ENCODE measurements at regions not wholly inside any gene's neighbourhood (a gene's known extent, or its start where the extent isn't known, plus 50 kb on each side); places are given as distances from the start of the nearest gene placed in this dataset.
A peak's percentile ranks its signal among the peaks of the same experiment; 100 is the strongest.

- ChIA-PET CTCF (no interaction called here), POLR2A (no interaction called here)
- no TSS peak for BruUV-seq (replicated peaks)
- Histone ChIP-seq H3K27me3 (replicated peaks; ENCODE audit: control insufficient read depth, insufficient read depth, low read length) (no peaks in the 10 kb centered on the region), H3K9me3 (no peaks in the 10 kb centered on the region), H3K4me3 (ENCODE audit: low read depth, low read length) (no peak overlapping the region), H3K36me3 (ENCODE audit: control insufficient read depth, insufficient read depth, low read length) (no peaks in the 10 kb centered on the region), H3K4me1 (peaks cover 17% of the 10 kb centered on the region; the same call in 1 of the 2 replicates)
- no peaks in the 10 kb centered on the region for H3K27me3 Mint-ChIP-seq (ENCODE audit: insufficient read depth, unreplicated experiment)
- H3K4me1 Mint-ChIP-seq (ENCODE audit: low read depth, unreplicated experiment): peaks cover 15% of the 10 kb centered on the region
- TF ChIP-seq CTCF (IDR thresholded peaks at IDR 0.05; ENCODE audit: insufficient read depth in 1 of 2, low read depth in 1 of 2, low read length in 1 of 2, severe bottlenecking in 1 of 2, unreplicated experiment in 1 of 2): no peak
- intact Hi-C loops (cut with micrococcal nuclease; ENCODE audit: unreplicated experiment): no loop called here
- no peak overlapping the region for H3K4me3 Mint-ChIP-seq (ENCODE audit: unreplicated experiment)
- H3K36me3 Mint-ChIP-seq (ENCODE audit: insufficient read depth, unreplicated experiment): no peaks in the 10 kb centered on the region
- H3K27ac Mint-ChIP-seq (ENCODE audit: unreplicated experiment): peak overlapping the region; percentile 36
- DNase-seq: peak in 1 of 2 experiments; percentile 25
- H3K9me3 Mint-ChIP-seq (ENCODE audit: unreplicated experiment): peaks cover 10% of the 10 kb centered on the region
Measured at GRCh38 chr9:106761493-106761892, 101.5 kb upstream of the ZNF462 start.

GRCh38 chr9:106766616-106767015 lies 96.3 kb upstream of the ZNF462 start:
- no peaks in the 10 kb centered on the region for H3K36me3 Mint-ChIP-seq (ENCODE audit: insufficient read depth, unreplicated experiment)
- no peaks in the 10 kb centered on the region for H3K27me3 Mint-ChIP-seq (ENCODE audit: insufficient read depth, unreplicated experiment)
- intact Hi-C loops (cut with micrococcal nuclease; ENCODE audit: unreplicated experiment): no loop called here
- DNase-seq: no peak
- no TSS peak for BruUV-seq (replicated peaks)
- no peaks in the 10 kb centered on the region for H3K27me3 ChIP-seq (replicated peaks; ENCODE audit: control insufficient read depth, insufficient read depth, low read length)
- H3K27ac Mint-ChIP-seq (ENCODE audit: unreplicated experiment): no peak overlapping the region
- H3K9me3 Mint-ChIP-seq (ENCODE audit: unreplicated experiment): peaks cover 10% of the 10 kb centered on the region
- H3K36me3 ChIP-seq (ENCODE audit: control insufficient read depth, insufficient read depth, low read length): no peaks in the 10 kb centered on the region
- CTCF ChIA-PET: no interaction called here
- POLR2A ChIA-PET: no interaction called here
- H3K4me3 Mint-ChIP-seq (ENCODE audit: unreplicated experiment): no peak overlapping the region
- peaks cover 3% of the 10 kb centered on the region; the same call in 1 of the 2 replicates for H3K4me1 ChIP-seq
- TF ChIP-seq CTCF (IDR thresholded peaks at IDR 0.05; ENCODE audit: insufficient read depth in 1 of 2, low read depth in 1 of 2, low read length in 1 of 2, severe bottlenecking in 1 of 2, unreplicated experiment in 1 of 2): no peak
- no peak overlapping the region for H3K4me3 ChIP-seq (ENCODE audit: low read depth, low read length)
- H3K4me1 Mint-ChIP-seq (ENCODE audit: low read depth, unreplicated experiment): peaks cover 10% of the 10 kb centered on the region
- no peaks in the 10 kb centered on the region for H3K9me3 ChIP-seq

GRCh38 chr9:106769331-106769730 lies 93.6 kb upstream of the ZNF462 start:
- H3K9me3 ChIP-seq: no peaks in the 10 kb centered on the region
- no TSS peak for BruUV-seq (replicated peaks)
- H3K4me1 ChIP-seq: no peaks in the 10 kb centered on the region
- H3K4me3 ChIP-seq (ENCODE audit: low read depth, low read length): no peak overlapping the region
- Mint-ChIP-seq H3K4me1 (ENCODE audit: low read depth, unreplicated experiment) (peaks cover 6% of the 10 kb centered on the region), H3K36me3 (ENCODE audit: insufficient read depth, unreplicated experiment) (no peaks in the 10 kb centered on the region), H3K9me3 (ENCODE audit: unreplicated experiment) (peaks cover 10% of the 10 kb centered on the region), H3K27me3 (ENCODE audit: insufficient read depth, unreplicated experiment) (no peaks in the 10 kb centered on the region), H3K27ac (ENCODE audit: unreplicated experiment) (no peak overlapping the region), H3K4me3 (ENCODE audit: unreplicated experiment) (no peak overlapping the region)
- intact Hi-C loops (cut with micrococcal nuclease; ENCODE audit: unreplicated experiment): no loop called here
- CTCF ChIA-PET: no interaction called here
- POLR2A ChIA-PET: no interaction called here
- H3K27me3 ChIP-seq (replicated peaks; ENCODE audit: control insufficient read depth, insufficient read depth, low read length): no peaks in the 10 kb centered on the region
- no peak for DNase-seq
- TF ChIP-seq CTCF (IDR thresholded peaks at IDR 0.05; ENCODE audit: insufficient read depth in 1 of 2, low read depth in 1 of 2, low read length in 1 of 2, severe bottlenecking in 1 of 2, unreplicated experiment in 1 of 2): no peak
- no peaks in the 10 kb centered on the region for H3K36me3 ChIP-seq (ENCODE audit: control insufficient read depth, insufficient read depth, low read length)
